Stimulated activated CD4-positive, alpha-beta T cell treated with anti-CD3 and anti-CD28 coated beads, Interleukin-12 subunit alpha, Interleukin-12 subunit beta, amount 100 ng/mL, for 4 hours (primary cell): ENCODE measurements at regions not wholly inside any gene's neighbourhood (a gene's known extent, or its start where the extent isn't known, plus 50 kb on each side); places are given as distances from the start of the nearest gene placed in this dataset.
"Not testable (repeated sequence)": the region's sequence is repeated elsewhere in the genome, so short reads cannot be mapped to it uniquely, and the experiment has no call there.

ENCODE experiments used
- DNase-seq: peaks from one replicate; pipeline ENCODE4 v3.0.0-alpha.2; 2020

DNA sequence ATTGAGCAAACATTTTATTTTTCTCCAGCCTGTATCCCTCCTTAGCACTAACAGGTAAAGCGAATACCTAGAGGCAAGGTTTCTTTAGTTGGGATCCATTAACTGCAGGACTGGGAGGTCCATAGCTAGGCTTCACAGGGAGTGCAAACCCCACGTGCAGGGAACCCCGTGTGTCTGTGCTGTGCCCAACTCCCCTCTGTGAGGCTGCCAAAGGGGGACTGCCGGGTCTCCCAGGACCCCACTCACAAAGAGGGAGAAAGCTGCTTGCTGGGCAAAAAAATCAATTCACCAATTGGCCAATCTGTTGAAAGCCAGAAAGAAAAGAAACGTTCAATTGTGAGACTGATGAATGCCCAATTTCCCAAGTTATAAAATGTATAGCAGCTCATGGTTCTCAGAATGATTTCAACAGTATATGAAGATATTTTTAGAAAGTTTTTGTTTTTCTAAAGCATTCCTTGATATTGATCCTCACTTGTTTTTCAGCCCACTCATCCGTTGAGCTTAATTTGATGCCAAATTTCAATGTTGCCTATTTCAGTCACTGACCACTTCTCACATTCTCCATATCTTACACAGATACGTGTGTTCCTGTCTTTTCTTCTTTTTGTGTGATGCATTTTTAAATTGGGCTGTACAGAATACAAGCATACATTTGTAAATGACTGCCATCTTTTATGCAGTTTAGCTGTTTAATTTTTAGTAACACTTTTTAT lies 202.7 kb upstream of the PRSS58 start:
- no peak for DNase-seq

DNA sequence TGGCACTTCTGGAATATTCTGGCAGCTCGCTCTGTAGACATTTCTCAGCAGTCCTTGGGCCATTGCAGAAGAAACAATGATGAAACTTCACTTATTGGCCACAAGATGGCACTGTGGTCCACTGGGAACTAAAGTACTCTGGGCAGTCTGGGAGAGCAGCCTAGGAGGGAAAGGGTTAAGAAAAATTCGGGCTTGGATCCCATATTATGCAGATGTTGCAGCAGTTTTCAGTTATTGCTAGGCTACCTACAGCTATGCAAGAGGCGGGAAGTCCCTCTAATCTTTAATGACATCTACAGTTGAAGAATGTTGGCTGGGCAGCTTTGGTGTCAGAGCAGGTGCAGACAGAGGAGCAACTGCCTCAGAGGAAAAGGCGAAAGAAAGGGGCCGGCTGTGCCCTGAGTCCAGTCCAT lies 201.7 kb upstream of the PRSS58 start:
- DNase-seq: no peak

DNA sequence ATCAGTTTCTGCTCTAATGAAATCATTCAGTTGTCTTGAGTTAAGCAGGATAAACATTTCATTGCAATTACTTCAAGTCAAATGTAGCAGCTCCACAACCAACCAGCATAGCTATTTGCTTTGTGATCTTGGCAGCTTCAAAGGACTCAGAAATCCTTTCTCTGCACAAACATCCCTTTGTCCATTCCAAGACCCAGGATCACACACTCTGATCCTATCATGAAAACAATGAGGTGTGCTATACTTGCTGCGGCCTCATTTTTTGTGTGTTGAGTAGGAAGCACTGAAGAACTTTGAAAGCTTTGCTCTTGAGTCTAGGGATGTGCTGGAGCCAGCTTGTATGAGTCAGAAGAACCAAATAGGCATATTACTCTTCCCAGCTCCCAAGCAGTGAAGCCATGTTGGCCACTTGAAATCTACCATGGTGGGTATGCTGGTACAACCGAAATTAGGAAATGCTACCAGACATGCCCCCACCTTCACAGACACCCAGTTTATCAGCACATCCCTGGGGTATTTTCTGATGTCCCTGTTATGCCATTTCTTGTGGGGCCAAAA lies 199.4 kb upstream of the PRSS58 start:
- no peak for DNase-seq

DNA sequence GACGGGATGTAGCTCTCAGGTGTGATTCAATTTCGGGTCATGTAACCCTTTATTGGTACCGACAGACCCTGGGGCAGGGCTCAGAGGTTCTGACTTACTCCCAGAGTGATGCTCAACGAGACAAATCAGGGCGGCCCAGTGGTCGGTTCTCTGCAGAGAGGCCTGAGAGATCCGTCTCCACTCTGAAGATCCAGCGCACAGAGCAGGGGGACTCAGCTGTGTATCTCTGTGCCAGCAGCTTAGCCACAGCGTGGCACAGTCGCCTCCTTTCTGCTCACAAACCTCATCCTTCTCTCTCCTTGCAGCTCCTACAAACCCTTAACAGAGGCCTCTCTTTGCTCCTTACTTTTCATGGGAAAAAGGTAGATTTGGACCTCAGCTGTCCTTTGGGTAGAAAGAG lies 197.5 kb upstream of the PRSS58 start:
- DNase-seq: no peak

DNA sequence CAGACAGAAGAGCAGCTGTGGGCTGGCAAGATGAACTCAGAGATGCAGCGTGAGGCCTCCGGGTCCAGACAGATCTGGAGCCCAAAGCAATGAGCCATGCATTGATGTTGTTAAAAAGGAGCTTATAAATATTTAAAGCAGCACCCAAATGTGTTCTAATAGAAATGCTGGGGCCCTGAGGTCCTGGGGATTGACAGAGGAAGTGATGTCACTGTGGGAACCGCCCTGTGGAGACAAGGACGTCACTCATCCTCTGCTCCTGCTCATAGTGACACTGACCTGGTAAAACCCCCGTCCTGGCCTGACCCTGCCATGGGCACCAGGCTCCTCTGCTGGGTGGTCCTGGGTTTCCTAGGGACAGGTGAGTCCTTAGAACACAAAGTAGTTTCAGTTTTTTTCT lies 197.0 kb upstream of the PRSS58 start:
- no peak for DNase-seq

DNA sequence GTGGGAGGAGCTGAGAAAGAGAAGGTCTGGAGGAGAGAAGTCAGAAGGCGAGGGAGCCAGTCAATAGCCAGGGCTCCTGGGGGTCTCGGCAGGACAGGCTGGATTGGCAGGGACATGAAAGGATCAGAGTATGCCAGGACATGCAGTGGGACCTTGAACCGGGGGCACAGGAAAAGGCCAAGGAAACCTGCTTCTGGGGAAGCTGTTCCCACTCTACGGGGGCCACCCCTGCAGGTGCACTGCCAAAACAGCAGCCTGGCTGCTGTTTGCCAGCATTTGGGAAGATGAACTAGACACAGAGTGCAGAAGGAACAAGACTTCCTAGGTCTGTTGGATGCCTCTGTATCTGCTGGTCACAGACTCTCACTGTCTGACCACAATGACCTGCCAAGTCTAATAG lies 194.9 kb upstream of the PRSS58 start:
- no peak for DNase-seq

DNA sequence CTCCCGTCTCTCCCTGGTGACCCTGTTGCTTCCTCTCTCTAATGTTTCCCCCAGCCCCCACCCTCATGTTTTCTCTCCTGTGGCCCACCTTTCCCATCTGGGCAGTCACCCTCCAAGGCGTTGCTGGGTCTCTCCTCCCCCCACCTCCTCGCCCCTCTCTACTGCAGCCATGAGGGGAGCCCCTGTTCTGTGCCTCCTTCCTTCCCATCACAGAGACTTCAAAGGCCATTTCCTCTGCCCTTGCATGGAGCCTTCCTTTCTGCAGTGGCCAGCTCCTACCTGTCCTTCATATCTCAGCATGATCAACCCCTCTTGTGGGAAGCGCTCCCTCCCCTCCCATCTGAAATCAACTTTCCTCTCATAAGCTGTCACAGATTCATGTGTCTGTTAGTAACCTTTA lies 194.0 kb upstream of the PRSS58 start:
- DNase-seq: no peak

DNA sequence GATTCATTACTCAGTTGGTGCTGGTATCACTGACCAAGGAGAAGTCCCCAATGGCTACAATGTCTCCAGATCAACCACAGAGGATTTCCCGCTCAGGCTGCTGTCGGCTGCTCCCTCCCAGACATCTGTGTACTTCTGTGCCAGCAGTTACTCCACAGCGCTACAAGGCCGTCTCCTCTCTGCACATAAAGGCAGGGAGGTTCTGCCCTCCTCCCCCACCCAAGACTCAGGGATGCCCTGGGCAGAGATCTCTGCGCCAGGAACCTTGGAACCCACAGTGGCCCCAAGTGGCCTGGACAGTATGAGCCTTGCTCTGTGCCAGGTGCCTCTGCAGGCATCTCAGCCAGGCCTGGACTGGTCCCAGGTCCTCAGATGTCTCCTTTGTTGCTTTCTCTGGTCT lies 193.4 kb upstream of the PRSS58 start:
- no peak for DNase-seq

DNA sequence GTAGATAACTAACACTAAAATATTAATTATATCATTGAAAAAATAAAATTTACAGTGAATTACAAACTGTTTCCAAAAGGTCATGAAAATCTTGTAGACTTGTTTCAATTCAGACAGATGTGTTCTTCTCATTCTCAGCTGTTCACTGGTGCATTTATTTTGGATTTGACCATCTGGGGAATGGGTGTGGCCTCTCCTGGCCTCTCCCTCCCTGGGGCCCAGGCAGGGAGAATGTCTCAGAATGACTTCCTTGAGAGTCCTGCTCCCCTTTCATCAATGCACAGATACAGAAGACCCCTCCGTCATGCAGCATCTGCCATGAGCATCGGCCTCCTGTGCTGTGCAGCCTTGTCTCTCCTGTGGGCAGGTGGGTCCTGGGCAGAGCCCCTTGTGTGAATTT lies 192.8 kb upstream of the PRSS58 start:
- DNase-seq: no peak

DNA sequence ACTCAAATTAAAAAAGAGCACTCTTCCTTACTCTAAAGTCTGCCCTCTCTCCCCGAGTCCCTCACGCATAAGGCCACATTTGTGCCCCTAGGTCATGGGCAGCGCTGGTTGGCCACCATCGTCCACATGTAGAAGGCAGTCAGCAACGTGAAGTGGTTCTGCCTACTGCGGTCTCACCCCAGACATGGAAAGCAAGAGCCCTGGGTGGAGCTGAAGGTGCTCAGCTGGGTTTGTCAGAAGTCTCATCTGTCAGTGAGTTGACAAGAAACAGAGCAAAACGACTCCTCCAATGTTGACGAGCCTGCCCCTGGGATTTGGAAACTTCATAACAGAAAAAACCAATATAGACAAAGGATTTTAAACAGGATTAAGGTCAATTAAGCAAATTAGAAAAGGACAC lies 192.3 kb upstream of the PRSS58 start:
- no peak for DNase-seq

DNA sequence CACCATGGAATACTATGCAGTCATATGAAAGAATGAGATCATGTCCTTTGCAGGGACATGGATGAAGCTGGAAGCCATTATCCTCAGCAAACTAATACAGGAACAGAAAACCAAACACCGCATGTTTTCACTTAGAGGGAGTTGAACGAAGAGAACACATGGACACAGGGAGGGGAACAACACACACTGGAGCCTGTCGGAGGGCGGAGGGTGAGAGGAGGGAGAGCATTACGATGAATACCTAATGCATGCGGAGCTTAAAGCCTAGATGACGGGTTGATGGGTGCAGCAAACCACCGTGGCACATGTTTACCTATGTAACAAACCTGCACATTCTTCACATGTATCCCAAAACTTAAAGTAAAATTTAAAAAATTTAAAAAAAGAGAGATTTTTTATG lies 191.0 kb upstream of the PRSS58 start:
- DNase-seq: not testable (repeated sequence)

DNA sequence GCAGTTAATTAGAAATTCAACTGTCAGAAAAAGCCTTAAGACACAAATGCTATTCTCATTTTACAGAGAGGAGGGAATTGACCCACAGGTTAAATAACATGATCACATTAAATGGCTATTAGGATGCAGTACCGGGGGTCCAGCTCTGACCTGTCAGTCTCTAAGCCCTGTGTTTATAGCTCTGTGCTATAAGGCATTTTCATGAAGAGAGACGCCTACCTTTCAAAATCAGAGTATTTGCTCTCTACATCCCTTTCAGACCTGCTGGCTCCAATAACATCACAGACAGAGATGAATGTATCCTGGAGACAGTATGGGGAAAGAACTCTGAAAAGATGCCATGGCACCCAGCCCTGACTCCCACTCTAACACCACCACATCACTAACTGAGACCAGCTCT lies 189.9 kb upstream of the PRSS58 start:
- no peak for DNase-seq

DNA sequence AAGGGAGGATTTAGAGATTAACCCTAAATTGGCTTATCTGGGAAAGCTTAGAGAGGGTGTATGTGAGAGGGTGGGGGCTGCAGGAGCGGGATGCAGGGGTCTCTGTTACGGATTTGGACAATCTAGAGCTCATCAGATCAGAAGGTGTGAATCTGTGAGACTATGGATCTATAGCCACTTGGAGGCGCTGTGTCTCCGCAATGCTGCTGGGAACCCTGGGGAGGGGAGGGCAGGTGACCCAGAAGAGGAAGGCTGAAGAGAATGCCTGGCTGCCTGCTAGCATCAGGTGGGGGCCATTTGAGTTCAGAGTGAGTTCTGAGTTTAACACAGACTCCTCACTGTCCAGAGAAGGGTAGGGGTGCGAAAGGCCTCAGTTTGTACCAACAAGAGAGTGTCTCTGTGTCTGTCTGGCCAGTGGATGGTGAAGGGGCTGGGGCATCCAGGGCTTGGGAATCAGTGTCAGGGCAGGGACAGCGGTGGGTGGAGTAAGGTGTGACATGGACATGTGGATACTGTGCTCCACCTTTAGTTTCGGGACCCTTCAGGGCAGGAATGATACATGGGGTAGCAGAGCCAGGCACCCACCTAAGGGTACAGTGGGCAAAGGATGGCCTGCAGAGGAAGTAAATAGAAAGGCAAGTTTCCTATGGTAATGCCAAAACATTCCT lies 187.3 kb upstream of the PRSS58 start:
- peak; percentile 28 for DNase-seq

DNA sequence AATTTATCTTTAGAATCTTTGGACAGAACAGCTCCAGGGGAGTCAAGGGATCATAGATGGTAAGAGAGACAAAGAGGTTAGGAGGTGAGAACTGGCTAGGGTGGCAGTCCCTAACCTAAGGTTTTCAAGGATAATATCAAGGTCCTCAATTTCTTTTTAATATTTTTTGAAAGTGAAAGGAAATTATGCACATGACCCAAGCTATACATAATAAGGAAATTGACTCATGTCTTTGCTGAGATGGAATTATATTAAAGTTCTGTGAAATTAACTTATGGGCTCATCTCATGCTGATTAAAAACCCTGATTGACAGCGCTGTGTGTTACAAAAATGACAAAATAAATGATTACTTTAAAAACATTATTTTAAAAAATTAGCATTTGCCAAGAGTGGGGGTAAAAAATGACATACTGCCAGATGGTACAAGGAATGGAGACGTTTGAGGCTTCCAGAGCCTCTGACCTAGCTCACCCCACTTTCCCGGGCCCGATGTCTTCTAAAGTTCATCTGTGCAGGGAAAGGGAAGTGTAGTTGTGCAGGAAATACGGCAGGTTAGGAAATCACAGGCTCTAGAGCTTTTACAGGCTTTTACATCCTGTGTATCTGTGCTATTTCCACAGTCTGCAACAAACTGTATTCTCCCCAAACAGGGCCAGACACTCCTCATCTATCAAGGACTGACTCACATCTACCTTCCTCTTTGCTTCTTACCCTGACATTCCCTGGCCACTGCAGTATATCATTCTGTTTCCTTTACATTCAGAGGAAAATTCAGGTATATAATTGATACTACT lies 185.6 kb upstream of the PRSS58 start:
- no peak for DNase-seq

DNA sequence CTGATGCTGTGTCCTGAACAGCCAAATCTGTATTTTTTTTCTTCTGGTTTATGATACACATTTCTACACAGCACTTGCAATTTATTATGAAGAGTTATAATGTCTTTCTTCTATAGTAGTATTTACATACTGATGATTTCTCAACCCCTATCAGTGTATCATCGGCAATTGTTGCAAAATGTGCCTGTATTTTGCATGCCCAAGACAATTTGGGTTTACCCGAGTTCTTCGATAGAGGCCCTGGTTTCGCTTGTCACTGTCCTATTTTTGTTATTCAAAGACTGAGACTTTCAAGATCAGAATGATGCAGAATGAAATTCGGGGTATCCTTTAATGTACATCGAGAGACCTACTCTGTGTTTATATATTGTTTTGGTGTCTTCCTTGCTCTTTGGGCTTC lies 184.5 kb upstream of the PRSS58 start:
- no peak for DNase-seq

DNA sequence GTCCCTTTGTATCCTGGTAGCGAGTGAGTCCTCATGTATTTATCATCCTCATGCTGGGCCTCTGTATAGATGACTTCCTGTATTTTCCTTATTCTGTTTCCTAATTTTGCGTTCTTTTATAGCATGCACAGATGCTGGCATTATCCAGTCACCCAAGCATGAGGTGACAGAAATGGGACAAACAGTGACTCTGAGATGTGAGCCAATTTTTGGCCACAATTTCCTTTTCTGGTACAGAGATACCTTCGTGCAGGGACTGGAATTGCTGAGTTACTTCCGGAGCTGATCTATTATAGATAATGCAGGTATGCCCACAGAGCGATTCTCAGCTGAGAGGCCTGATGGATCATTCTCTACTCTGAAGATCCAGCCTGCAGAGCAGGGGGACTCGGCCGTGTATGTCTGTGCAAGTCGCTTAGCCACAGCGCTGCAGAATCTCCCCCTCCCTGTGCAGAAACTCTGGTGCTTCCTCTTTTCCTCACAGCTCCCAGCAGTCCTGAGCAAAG lies 183.1 kb upstream of the PRSS58 start:
- DNase-seq: no peak

DNA sequence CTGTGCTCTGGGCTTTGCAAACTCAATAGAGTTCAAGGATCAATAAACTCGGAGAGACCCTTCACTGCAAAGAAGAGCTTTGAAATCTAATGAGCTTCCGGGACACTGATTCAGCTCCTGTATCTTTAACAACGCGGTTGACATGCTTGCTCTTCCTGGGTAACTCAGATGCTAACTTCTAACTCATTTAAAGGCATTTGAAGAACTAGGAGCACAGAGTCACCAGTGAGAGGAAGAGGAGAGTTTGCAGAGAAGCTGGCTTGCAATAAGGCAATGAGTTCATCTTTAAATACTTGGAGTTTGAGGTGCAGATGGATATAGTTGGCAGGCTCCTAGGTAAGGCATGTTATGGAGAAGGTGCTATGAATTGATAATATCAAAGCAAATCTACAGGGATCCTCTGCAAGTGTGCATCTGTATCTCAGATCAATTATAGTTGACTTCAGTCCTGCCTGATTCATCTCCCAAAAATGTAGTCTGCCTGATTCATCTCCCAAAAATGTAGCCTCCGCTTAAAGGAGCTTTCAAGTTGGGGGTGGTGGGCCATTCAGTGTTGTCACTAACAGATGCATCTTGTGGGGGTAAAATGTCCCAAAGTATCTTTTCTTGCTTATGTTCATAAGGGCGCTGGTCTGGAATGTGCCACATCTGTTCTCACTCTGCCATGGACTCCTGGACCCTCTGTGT lies 182.5 kb upstream of the PRSS58 start:
- DNase-seq: no peak

DNA sequence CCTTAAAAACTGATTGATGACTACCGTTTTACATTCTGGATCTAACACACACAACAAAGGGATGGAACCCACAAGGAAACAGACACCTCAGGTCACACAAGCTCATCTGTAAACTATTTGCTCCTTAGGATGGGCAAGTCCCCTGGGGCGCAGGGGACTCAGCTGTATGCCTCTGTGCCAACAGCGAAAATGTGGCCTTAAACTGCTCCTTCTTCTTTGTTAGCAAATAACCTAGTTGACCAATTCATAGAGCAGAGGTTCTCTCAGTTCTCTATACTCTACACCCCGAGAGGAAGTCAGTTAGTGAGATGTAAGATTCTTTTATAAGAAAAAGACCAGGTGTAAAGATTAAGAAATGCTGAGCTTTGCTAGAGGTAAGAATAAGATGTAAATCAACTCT lies 181.9 kb upstream of the PRSS58 start:
- no peak for DNase-seq

DNA sequence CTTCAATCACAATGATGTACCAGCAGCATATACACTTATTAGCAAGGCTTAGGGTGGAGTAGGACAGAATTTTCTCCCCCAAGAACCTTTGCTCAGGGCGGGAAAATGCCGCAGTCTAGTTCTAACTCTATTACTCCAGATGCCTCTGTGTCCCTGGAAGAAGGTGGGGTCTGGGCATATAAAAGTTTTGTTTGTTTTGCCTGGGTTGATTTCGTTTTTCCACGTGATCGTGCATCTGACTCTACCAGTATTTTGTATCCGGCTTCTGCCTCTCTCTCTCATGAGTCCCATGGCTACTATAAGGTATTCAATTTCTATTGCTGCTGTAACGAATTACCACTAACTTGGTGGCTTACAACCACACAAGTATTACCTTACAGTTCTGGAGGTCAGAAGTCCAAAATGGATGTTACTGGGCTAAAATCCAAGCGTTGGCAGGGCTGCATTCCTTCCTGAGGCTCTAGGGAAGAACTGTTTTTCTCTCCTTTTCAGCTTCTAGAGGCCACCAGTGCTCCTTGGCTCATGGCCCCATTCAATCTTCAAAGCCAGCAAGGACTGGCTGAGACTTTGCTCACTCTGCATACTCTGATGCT lies 181.2 kb upstream of the PRSS58 start:
- DNase-seq: no peak

DNA sequence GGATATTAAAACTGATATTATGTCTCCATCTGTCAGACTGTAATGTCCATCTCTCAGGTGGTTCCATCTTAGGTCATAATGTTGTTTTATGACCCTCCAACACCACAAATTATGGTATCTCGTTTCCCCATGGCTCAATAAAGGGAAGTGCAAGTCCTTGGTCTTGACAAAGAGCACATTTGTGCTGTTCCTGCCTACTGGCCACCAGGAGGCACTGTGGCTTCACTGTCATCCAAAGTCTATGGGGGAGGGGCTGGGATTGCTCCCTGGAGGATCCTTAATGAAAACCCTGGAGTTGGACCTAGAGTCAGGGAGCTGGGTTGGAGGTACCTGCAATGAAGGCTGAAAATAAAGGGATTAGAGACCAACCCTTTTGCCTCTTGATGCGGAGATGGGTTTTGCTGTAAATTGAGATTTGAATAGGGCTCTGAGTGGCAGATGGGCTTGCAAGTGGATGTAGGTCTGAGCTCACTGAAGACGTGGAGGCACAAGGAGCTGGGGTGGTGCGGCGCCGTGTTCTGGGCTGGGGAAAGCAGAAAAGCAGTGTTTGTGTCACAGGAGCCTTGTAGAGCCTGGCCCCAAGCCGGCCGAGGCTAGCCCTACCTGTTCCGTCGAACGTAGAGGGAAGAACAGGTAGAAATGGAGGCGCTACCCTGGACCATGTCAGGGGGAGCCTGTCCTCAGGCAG lies 180.5 kb upstream of the PRSS58 start:
- DNase-seq: no peak

DNA sequence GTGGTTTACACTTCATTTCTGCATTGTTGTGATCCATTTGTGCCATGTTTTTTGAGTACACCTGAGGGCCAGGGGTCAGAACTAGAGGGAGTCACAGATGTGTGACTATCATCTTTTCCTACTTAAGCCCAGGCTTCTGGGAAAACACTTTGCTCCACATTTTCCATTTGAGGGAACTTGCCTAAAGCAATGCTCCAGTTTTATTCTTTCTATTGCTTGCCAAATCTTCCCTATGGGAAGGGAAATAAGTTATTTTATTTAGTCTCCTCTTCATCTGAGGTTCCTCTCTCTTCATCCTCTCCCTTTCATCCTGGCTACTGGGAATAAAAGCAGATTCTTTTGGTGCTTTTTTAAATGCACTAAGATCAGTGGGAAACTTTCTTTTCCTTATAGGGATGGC lies 179.9 kb upstream of the PRSS58 start:
- no peak for DNase-seq

DNA sequence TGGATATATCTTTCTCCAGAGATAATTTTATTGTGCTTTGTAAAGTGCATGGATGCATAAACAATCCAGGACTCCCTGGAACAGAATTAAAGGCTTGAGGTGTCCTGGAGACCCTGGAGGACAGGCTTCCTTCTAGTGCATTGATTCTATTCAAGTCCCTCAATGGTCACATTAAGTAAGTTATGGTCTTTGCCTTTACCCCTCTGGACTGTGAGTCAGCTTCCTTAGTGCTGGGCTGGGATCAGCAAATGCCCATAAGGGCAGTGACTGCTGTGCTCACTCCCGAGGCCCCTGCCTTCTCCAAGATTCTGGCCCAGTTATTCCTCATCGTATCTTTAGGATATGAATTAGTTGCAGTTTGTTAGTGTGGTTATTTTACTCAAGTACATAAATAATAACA lies 178.7 kb upstream of the PRSS58 start:
- DNase-seq: no peak
